Suppressor macrophage (primary cell): ENCODE measurements at regions not wholly inside any gene's neighbourhood (a gene's known extent, or its start where the extent isn't known, plus 50 kb on each side); places are given as distances from the start of the nearest gene placed in this dataset.

ENCODE experiments used
- DNase-seq, 4 experiments: peaks; one replicate each; pipeline ENCODE4 v3.0.0-alpha.2; 2020 to 2022

DNA sequence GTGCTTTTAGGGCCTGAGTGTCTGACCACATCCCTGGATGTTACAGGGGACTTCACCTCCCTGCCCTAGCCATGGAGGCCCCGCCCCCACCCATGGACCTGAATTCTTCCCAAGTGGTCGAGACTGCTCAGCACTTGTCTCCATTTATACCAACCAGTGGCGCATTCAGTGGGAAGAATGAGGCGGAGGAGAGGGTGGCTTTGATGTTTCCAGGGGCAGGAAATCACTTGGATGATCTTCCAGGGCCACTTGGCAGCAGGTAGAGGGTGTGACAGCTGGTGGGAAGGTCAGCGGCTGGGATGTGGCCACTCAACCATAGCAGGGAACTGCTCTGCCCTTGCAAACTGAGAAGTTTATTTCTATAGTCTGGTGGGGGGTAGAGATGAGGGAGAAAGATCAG is 155.1 kb upstream of the BLID start:
- no peak for DNase-seq

DNA sequence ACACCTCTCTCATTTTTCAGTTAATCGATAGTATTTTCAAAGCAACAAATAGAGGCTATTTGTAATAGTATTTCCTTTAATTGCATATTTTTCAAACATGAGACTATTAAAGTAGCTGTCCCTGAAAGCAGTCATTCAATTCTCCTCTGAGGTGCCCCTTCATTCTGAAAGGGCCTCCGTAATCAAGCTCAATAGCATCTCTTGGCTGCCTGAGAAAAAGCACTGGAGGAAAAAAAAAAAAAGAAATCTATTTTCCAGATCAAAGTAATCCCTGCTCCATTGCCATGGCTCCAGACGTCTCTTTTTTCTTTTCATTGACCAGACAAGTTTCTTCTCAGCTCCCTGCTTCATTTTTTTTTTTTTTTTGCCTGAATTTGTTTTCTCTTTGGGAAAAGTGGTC is 154.5 kb upstream of the BLID start:
- no peak for DNase-seq

DNA sequence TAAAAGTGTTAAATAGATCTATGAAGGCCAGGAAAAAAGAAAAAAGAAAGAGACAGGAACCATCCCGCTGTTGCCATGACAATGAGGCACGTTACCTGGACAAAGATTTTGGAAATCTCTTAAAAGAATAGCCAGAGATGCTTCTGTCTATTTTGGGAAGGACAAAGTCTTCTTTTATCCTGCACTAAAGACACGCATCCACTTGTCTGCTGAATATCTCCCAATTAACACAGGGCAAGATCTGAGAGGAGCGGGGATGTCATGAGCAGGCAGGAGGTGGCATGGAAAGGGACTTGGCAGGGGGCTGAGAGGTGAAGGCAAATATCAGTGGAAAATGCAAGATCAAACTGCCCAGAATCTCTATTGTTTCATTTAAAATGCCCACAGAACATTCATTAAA is 153.8 kb upstream of the BLID start:
- no peak for DNase-seq

DNA sequence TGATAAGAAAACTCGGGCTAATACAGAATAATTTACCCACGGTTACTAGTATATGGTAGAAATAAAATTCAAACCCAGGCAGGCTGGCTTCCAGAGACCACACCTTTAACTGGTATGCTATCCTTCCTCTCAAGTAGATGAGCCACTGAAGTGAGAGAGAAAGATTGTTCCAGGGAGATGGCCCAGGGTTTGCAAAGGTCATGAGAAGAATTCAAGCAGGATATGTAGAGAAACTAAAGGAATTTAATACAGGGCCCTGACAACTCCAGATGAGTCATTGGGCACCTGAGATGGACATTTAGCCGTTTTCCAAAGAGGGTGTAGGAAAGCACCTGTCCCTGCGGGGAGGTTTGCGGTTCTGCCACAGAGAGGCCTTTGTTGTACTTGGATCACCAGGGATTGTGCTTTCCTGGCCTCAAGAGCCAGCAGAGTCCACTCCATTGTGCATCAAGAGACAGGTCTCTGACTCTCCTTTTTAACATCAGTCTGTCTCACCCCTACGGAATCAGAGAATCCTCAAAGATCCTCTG is 152.7 kb upstream of the BLID start:
- DNase-seq = no peak

DNA sequence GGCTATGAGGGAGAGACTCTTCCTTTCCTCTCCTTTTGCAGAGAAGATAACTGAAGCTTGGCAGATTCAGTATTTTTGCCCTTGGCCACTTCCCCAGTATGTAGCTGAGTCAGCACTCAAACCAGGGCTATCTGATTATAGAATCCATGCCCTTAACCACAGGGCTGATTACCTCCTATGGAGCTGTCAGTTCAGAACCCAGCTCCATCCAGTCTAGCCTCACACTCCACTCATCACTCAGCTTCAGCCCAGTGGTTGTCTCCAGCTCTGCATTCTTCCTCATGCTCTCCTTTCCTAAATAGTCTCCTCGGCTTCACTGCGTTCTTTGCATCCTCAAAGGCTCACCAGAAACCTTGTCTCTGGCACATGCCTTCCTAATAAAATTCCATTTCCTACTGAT is 151.6 kb upstream of the BLID start:
- DNase-seq = peak in 3 of 4 experiments; percentile 7 to 43 (median 18)

DNA sequence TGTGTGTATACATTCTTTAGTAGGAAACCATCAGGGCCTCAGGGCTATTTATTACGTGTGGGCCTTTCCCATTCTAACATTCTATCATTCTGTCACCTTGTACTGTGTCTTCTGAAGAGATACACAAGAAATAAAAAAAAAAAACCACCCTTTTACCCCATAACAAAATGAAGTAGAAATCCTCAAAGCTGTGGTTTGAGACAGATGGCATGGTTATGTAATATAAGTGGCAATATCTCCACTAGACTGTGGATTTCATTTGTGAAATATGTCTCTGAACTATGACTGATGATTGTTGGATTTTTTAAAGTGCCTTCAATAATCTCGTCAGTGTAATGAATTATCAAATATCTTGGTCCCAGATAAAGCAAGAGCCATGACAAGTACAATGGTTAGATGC is 150.0 kb upstream of the BLID start:
- no peak for DNase-seq

DNA sequence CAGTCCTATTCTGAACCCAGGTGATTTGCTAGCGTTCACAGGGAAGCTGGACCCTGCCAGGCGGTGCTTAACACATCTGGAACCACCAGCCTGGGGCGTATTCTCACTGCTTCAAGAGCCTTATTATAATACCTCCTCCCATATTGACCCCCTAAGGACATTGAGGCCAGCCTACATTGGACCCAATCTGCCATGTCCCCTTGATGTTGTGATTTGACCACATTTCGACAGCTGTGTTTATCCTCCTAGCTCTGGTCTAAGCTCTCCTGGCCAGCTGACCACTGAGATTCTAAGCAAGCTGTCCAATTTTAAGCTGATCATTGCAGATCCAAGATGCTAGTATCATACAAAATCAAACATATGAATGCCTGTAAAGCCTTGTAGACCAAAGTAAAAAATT is 148.1 kb upstream of the BLID start:
- no peak for DNase-seq

DNA sequence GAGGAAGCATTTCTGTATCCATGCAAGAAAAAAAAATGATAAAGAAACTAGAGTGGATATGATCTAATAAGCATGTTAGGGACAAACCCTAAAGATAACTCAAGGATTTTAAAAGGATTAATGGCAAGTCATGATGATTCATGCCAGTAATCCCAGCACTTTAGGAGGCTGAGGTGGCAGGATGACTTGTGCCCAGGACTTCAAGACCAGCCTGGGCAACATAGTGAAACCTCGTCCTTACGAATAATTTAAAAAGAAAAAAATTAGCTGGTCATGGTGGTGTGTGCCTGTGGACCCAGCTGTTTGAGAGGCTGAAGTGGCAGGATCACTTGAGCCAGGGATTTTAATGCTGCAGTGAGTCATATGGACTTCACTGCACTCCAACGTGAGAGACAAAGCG is 145.5 kb upstream of the BLID start:
- DNase-seq = no peak

DNA sequence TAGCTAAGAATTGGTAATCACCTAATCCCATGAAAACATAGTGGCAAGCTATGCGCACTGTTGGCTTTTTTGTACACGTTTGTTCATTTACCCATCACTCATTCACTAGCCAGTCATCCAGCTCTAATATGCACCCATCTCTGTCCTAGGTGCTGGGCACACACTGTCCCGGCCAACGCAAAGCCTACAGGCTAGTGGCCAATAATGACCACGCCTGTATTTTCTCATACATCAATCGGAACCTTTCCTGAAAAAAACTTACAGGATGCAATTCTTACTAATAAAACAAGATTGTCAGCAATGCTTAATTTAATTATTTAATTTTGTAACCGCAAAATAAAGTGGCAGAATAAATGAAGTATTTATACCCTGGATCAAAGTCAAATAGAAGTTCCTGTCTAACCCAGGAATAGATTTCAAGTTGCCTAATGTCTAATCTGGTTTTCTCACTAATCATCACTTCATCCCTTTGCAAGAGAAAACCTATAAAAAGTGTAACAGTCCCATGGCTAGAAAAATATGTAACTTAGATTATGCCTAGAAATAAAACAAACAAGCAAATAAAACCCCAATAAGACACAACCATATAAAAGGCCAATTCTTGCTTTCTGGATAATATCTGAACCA is 143.3 kb upstream of the BLID start:
- DNase-seq = no peak

DNA sequence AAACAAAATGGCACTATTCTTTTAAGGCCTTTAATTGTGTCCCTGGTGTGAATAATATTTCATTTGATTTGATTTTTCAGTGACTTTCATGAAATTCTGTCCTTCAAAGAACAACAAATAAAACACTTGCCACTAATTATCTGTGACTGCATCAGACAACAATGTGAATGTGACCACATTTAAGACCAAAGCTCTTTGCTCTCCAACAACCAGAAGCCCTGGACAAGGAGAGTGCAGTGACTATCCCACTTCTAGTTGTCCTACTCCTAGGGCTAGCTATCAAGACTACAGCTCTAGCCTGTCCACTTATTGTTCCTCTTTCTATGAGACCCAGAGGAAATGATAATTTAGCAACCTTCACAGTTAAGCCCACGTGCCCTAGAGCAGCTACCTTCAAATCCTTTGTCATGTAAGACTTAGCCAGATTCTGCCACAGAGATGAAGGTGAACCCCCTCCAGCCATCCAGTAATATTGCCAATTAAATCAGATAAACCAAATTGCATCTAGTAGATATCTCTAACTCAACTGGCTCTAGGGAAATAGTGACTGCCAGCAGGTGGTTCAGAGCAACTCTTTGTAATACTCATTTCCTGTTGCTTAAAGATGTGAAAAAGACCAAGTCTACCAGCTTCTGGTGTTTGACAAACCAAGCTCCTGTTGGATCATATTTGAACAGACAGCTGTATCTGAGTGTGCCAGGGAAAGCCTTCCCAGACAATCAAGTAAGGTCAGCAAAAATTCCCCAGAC is 142.6 kb upstream of the BLID start:
- DNase-seq = peak; percentile 46 to 73 (median 64)

DNA sequence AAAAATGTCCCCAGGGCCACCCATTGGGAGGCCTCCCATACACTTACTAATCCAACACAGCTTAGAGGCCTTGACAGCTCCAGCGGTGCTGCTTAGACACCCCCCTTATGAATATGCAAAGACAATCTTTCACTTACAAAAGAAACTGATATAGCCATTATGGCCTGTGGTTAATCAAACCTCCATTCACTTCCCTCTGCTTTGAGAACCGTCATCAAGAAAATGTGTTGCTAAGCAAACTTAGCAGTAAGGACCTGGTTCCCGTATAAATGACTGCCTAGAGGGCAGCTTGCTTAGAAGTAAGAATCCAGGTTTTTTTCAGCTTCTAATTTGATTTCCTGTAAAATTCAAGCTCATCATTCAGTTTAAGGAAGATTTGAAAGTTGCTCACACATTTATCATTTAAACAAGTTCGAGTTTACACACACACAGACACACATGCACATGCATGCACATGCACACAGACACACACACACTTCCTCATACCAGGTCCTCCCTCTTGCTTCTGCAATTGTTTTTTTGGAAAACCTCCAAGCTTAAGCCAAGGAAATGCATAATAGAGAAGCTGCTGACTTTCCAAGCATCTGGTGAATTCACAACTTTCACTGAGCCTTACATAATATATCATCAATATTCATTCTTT is 137.7 kb upstream of the BLID start:
- DNase-seq = peak; percentile 71 to 94 (median 86)

DNA sequence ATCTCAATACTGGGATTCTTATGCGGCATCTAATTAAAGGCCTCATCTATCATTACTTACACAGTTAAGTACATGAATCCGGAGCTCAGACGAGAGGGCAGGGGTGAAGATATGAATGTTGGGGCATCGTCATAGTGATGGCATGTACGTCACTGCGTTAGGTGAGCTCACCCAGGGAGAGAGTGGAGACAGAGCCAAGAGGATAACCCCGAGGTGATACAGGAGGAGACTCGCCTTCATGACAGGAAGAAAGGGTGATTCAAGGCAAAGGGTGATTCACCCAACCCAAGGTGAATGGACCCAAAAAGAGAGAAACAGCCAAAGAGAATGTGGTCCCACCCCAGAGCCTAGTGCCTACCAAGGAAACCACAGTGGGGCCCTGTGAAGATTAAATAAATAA is 132.9 kb upstream of the BLID start:
- DNase-seq = no peak

DNA sequence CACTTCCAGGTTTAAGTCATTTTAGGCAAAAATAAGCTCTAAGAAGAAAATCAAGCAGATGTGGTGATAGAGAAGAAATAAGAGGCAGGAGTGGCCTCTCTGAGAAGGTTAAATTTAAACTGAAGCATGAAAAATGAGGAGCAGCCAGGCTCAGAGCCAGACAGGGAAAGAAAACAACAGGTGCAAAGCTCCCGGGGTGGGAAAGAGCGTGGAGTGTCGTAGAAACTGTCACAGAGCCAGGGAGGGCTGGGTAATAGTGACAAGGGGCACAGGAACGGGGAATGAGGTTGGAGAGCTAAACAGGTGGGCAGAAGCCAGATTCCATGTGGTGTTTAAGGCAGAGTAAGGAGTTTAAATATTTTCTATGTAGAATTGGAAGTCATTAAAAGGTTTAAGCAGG is 132.1 kb upstream of the BLID start:
- DNase-seq = no peak

DNA sequence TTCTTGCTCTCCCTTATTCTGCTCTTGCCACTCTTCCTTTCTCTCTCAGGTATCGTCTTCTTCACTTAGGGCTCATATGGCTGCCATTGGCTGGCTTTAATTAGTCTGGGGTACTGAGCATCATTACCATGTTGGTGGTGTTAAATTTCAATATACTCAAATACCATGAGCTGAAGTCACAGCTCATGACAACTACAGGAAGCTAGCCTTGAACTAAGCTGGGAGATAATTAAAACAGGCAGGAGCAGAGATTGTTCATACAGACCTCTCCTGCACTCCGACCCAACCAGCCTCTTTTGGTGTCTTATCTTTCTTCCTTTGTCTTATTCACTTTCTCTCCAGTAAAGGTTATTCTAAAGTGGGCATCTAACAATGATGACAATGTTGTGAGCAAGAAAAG is 130.9 kb upstream of the BLID start:
- DNase-seq = no peak

DNA sequence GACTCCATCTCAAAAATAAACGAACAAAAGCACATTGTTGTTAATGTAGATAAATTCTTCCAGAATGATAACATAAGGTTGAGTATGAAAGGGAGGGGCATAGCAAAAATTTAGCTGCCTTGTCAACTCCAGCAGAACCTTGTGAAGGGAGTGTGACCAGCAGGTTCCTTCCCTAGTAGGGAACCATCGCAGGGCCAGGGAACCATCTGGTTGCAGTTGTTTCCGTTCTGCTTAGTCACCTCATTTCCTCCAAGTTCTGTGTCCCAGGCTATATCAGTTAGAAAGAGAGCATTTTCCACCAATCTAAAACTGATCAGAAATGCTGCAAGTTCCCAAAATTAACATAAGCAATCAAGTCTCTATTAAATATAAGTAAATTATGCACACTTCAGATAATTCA is 126.7 kb upstream of the BLID start:
- DNase-seq = peak; percentile 54 to 77 (median 72)

DNA sequence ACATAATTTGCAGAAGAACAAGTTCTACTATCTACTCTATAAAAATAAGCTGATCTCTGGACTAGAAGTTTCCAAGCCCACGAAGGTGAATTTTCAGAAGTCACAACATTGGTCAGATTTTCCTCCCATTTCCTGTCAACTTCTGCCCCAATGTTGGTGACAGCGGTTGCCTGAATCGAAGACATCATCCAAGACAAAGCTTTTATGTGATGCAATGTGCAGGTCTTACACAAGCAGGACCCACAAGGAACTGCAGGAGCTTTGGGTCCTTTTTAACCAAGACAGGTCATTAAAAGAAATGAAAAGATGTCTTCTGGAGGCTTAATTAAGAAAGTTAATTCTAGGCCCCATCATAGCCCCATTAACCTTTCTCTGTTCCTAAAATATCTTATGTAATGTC is 125.6 kb upstream of the BLID start:
- DNase-seq = peak in 3 of 4 experiments; percentile 48 to 62 (median 58)

DNA sequence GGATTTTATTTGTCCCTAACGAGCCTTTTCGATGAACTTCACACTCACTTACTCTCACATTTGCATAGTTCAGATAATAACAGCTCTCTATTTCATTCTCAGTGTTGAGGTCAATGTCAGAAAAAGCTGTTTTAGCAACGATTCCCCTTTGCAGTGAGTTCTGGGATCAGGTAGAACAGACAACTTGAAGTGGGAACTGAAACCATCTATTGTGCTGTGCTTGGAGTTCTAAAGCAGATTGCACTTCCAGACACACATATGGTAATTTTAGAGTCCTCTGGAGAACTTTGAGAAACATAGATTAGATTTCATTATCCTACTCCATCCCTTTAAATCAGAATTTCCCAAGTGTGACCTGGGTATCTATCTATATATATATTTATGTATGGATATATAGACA is 124.6 kb upstream of the BLID start:
- DNase-seq = peak in 3 of 4 experiments; percentile 15 to 57 (median 31)

DNA sequence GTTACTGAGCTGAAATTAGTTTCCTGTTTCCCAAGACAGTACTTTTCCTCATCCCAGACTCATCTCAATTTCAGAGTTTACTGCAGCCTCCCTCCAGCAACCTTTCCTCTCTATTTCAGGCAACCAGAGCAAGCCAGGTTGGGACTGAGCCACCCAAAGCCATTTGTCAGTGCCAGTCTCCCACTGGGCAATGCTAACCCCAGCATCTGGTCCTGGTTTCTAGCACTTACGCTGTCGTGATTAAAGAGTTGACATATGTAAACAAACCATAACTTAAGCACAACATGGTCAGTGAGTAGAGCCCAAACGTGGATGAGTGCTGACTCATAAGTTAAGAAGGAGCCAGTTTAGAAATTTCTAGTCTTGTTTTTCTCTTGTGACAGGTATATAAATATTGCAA is 119.6 kb upstream of the BLID start:
- no peak for DNase-seq

DNA sequence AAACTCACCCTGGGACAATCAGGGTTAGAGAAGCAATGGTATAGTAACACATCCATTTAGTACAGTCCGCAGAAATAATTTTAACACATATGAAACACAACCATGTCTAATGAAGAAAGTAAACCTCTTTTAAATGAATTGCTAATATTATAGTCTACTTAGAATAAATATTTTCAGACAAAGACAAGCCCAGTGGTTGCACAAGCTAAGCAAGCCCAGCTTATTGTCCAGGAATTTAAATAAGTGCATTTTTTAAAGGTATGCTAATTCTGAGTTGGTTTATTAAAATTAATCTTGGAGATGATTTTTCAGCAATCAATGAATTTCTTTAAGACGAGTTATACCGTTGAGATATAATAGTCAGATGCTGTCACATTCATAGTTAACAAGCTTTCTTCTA is 118.8 kb upstream of the BLID start:
- DNase-seq = no peak

DNA sequence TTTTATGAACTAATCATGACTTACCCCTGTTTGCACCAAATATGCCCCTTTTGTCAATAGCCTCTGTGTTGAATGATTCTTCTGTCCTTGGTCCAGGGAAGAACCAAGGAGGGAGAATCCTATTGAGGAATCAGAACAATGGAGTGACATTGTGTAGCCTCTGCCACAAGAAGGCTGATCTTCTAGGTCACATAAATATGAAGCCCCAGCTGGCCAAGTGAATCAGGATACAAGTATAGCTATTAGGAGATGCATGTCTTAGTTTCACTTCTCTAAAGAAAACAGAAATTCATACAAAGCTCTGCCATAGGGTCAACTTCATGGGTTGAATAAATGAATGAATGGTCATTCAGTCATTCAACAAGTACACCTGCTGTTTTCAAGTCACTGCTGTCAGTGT is 118.2 kb upstream of the BLID start:
- DNase-seq = peak in 3 of 4 experiments; percentile 31 to 64 (median 53)

DNA sequence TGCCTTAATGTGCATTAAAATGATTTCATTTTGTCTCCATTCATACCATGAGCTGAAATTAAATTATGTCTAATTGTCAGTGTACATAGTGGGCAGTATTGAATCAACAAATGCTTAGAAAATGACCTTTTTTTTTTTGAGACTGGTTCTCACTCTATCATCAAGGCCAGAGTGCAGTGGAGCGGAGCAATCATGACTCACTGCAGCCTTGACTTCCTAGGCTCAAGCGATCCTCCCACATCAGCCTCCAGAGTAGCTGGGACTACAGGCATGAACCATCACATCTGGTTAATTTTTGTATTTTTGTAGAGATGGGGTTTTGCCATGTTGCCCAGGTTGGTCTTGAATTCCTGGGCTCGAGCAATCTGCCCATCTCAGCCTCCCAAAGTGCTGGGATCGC is 117.0 kb upstream of the BLID start:
- peak in 1 of 4 experiments; percentile 5 for DNase-seq

DNA sequence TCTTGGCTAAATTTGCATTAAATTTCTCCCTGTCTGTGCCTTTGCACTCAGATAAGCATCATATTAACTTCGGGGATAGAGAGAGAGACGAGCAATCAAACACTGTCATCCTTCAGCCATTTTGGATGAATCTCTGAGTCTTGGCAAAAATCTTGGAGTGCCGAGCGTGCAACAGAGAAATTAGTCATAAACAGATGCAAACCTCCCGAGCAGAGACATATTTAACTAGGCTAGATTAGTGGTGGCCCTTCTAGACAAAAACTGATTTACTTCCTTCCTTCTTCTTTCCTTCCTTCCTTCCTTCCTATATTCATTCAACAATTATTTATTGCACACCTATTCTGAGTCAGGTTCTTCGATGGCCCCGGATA is 114.4 kb upstream of the BLID start:
- no peak for DNase-seq

DNA sequence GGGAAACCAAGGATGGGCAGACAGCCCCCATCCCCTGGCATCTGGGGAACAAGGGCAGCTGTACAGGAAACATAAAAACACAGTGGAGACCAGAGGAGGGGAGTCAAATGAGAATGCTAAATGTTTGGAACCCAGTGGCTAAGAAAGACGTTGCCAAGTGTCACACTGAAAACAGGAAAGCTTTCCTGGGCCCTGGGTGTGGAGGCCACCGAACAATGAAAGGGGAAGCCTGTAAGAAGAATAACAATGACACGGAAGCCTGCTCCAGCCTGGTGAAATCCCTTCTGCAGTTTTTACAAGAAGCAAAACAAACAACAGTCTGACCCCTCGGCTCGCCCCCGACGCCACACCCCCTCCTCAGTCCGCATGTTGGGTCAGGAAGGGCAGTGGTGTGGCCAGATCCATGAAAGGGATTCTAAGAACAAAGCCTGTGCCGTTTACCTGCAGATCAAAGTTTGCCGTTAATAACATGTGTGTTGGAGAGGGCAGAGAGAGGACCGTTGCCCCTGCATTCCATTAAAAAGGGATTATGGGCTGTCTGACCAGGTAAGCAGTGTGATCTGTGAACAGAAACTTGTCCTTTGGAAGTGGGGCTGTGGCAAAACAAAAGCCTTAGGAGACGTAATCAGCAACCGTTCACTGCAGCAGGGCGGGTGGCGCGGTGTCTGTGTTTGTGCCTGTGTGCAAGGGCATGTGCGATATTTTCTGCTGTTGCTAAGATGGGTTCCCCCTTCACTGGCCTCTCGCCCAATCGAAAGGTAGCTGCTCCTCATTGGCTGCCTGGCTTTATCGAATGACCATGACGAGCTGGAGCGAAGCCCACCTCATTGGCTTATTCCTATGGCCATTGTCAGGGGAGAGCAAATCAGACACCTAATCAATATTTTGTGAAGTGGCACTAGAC is 113.7 kb upstream of the BLID start:
- DNase-seq = peak in 3 of 4 experiments; percentile 26 to 43 (median 38)
